ENCODE measurements at regions not wholly inside any gene's neighbourhood (a gene's known extent, or its start where the extent isn't known, plus 50 kb on each side); places are given as distances from the start of the nearest gene placed in this dataset.

DNA sequence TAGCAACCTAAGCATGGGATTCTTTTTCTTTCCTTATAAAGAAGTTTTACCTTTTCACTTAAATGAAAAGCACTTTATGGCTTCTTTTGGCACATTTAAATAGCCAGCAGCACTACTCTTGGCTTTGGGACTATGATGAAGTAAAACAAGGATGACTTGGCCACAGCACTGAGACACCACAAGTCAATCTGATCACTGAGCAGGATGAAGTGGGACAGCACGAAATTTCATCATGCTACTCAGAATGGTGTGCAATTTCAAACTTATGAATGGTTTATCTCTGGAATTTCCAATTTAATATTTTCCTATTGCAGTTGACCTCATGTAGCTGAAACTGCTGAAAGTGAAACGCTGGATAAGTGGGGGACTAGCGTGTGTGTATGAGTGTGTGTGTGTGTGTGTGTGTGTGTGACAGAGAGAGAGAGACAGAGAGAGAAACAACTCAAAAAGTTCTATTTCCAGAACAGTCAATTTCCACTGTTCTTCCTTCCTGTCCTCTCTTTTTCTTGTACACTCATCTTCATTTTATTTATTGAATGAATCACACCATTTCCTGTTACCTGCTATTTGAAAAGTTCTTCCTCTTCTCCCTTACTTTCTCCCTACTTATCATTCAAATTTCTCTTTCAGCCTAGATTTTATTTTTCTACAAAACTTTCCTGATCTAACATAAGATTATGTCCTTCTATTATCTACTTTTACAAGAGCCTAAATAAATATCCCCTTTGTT lies 414.2 kb upstream of the MIR17HG start:
- no peaks in the 10 kb centered on the region for H3K9me2 ChIP-seq (replicated peaks; ENCODE audit: low read length)
- peak overlapping the region; percentile 66 for H3K4me2 ChIP-seq (ENCODE audit: low read length)
- H3K4me1 ChIP-seq (ENCODE audit: insufficient read depth, low read length): peaks cover 14% of the 10 kb centered on the region
- H3K27me3 ChIP-seq (ENCODE audit: low read length): no peaks in the 10 kb centered on the region
- POLR2A ChIA-PET (ENCODE audit: unreplicated experiment): interaction anchor here (0.6 kb wide), 2 partner anchors 32 to 439 kb away, joined by 3 to 4 read pairs; no protein-coding TSS in a partner anchor
- peak; percentile 90 for ATAC-seq
- H4K20me1 ChIP-seq (ENCODE audit: low read length): no peaks in the 10 kb centered on the region
- TF ChIP-seq, protein P1, sequence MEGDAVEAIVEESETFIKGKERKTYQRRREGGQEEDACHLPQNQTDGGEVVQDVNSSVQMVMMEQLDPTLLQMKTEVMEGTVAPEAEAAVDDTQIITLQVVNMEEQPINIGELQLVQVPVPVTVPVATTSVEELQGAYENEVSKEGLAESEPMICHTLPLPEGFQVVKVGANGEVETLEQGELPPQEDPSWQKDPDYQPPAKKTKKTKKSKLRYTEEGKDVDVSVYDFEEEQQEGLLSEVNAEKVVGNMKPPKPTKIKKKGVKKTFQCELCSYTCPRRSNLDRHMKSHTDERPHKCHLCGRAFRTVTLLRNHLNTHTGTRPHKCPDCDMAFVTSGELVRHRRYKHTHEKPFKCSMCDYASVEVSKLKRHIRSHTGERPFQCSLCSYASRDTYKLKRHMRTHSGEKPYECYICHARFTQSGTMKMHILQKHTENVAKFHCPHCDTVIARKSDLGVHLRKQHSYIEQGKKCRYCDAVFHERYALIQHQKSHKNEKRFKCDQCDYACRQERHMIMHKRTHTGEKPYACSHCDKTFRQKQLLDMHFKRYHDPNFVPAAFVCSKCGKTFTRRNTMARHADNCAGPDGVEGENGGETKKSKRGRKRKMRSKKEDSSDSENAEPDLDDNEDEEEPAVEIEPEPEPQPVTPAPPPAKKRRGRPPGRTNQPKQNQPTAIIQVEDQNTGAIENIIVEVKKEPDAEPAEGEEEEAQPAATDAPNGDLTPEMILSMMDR (conservative IDR thresholded peaks at IDR 0.05; ENCODE audit: low read depth, low read length): no peak
- no peak for TF ChIP-seq EZH2phosphoT487 (IDR thresholded peaks at IDR 0.05; ENCODE audit: borderline replicate concordance, low read length)
- peak overlapping the region; percentile 61 for H3K27ac ChIP-seq (ENCODE audit: low read length)
- DNase-seq: peak; percentile 50
- BruUV-seq (replicated peaks): no TSS peak
- H2AFZ ChIP-seq (ENCODE audit: low read length): peak overlapping the region; percentile 4; the same call in 1 of the 2 replicates
- H3K36me3 ChIP-seq (ENCODE audit: low read depth, low read length): no peaks in the 10 kb centered on the region
- no peaks in the 10 kb centered on the region for H3K79me2 ChIP-seq (ENCODE audit: low read length)
- no peaks in the 10 kb centered on the region for H3K9me3 ChIP-seq (ENCODE audit: low read length)
- peak overlapping the region; percentile 12; the same call in 1 of the 2 replicates for H3K4me3 ChIP-seq (ENCODE audit: low read length)
- H3K9ac ChIP-seq (ENCODE audit: low read length): peak overlapping the region; percentile 22; the same call in 1 of the 2 replicates
- intact Hi-C loops (cut with micrococcal nuclease): no loop called here
- no peaks in the 10 kb centered on the region for H3F3A ChIP-seq (ENCODE audit: low read length, unreplicated experiment)
- CTCF ChIA-PET: no interaction called here

DNA sequence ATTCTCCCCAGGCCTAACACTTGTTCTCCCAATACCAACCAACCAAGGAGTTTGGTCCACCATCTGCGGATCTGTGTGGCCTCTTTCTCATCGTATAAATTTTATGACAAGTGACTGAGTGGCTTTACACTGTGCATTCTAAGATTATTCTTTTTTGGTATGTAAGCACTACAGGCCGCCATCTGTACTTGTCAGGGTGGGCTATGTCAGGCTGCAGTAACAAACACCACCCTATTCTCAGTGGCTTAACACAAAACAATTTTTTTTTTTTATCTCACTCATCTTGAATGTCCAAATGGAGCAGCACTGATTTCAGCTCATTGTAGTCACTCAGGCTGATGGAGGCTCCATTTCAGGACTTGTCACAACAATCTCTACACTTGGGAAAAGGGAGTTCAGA lies 412.7 kb upstream of the MIR17HG start:
- ATAC-seq (no peak), DNase-seq (no peak)
- Histone ChIP-seq H4K20me1 (ENCODE audit: low read length) (no peaks in the 10 kb centered on the region), H2AFZ (ENCODE audit: low read length) (no peak overlapping the region), H3K79me2 (ENCODE audit: low read length) (no peaks in the 10 kb centered on the region), H3K4me1 (ENCODE audit: insufficient read depth, low read length) (peaks cover 14% of the 10 kb centered on the region), H3K4me2 (ENCODE audit: low read length) (no peak overlapping the region), H3K9me2 (replicated peaks; ENCODE audit: low read length) (no peaks in the 10 kb centered on the region), H3K27ac (ENCODE audit: low read length) (no peak overlapping the region), H3K27me3 (ENCODE audit: low read length) (no peaks in the 10 kb centered on the region), H3K9ac (ENCODE audit: low read length) (no peak overlapping the region), H3K9me3 (ENCODE audit: low read length) (no peaks in the 10 kb centered on the region), H3K36me3 (ENCODE audit: low read depth, low read length) (no peaks in the 10 kb centered on the region), H3K4me3 (ENCODE audit: low read length) (no peak overlapping the region), H3F3A (ENCODE audit: low read length, unreplicated experiment) (no peaks in the 10 kb centered on the region)
- BruUV-seq (replicated peaks): no TSS peak
- ChIA-PET CTCF (no interaction called here), POLR2A (ENCODE audit: unreplicated experiment) (no interaction called here)
- intact Hi-C loops (cut with micrococcal nuclease): no loop called here
- no peak for TF ChIP-seq EZH2 (IDR thresholded peaks at IDR 0.05; ENCODE audit: low read length, unreplicated experiment)
- TF ChIP-seq, protein P1 (conservative IDR thresholded peaks at IDR 0.05; ENCODE audit: low read depth, low read length): no peak
- no peak for TF ChIP-seq EZH2phosphoT487 (IDR thresholded peaks at IDR 0.05; ENCODE audit: borderline replicate concordance, low read length)

DNA sequence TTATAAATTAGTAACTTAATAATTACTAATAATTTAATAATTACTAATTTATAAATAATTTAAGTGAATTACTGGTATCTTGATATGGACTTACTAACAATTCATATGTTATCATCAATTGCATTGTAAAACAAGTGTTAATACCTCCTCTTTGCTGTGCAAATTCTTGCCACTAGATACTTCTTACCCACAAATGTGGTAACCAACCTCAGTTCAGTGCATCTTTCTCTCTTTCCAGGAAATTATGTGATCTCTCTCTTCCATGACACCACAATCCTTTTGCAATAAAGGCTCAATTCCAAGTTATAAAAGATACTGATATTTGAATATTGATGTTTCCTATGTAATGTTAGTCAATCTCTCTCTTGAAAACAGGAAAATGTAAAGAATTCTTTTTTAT lies 408.6 kb upstream of the MIR17HG start:
- no peaks in the 10 kb centered on the region for H3K9me2 ChIP-seq (replicated peaks; ENCODE audit: low read length)
- DNase-seq (no peak), ATAC-seq (no peak)
- TF ChIP-seq EZH2 (IDR thresholded peaks at IDR 0.05; ENCODE audit: low read length, unreplicated experiment): no peak
- TF ChIP-seq, protein P1 (conservative IDR thresholded peaks at IDR 0.05; ENCODE audit: low read depth, low read length): no peak
- no peak for TF ChIP-seq EZH2phosphoT487 (IDR thresholded peaks at IDR 0.05; ENCODE audit: borderline replicate concordance, low read length)
- H3F3A ChIP-seq (ENCODE audit: low read length, unreplicated experiment): no peaks in the 10 kb centered on the region
- no peak overlapping the region for H3K4me3 ChIP-seq (ENCODE audit: low read length)
- no peaks in the 10 kb centered on the region for H4K20me1 ChIP-seq (ENCODE audit: low read length)
- H3K4me2 ChIP-seq (ENCODE audit: low read length): no peak overlapping the region
- no peaks in the 10 kb centered on the region for H3K36me3 ChIP-seq (ENCODE audit: low read depth, low read length)
- H3K79me2 ChIP-seq (ENCODE audit: low read length): no peaks in the 10 kb centered on the region
- no peak overlapping the region for H3K9ac ChIP-seq (ENCODE audit: low read length)
- H3K27me3 ChIP-seq (ENCODE audit: low read length): no peaks in the 10 kb centered on the region
- H3K9me3 ChIP-seq (ENCODE audit: low read length): no peaks in the 10 kb centered on the region
- no peak overlapping the region for H2AFZ ChIP-seq (ENCODE audit: low read length)
- CTCF ChIA-PET: no interaction called here
- BruUV-seq (replicated peaks): no TSS peak
- POLR2A ChIA-PET (ENCODE audit: unreplicated experiment): no interaction called here
- peaks cover 2% of the 10 kb centered on the region for H3K4me1 ChIP-seq (ENCODE audit: insufficient read depth, low read length)
- intact Hi-C loops (cut with micrococcal nuclease): no loop called here
- no peak overlapping the region for H3K27ac ChIP-seq (ENCODE audit: low read length)
